Skeletal muscle tissue (tissue), 3 donors: ENCODE measurements at regions not wholly inside any gene's neighbourhood (a gene's known extent, or its start where the extent isn't known, plus 50 kb on each side); places are given as distances from the start of the nearest gene placed in this dataset.

ENCODE experiments used
- H3K27ac ChIP-seq: one replicate; pipeline ENCODE4 v1.7.0; 2013; ENCODE audit warnings: mild to moderate bottlenecking, low read depth, low read length, inconsistent platforms
- H3K27me3 ChIP-seq, 3 donors: one replicate each; pipeline ENCODE4 v1.7.0; 2013; ENCODE audit warnings: low read length in 3 of 3; ENCODE audit not compliant: control insufficient read depth in 3 of 3, insufficient read depth in 3 of 3
- H3K36me3 ChIP-seq, 3 donors: one replicate each; pipeline ENCODE4 v1.7.0; 2013; ENCODE audit warnings: low read length in 3 of 3; ENCODE audit not compliant: control insufficient read depth in 3 of 3, insufficient read depth in 3 of 3
- H3K4me1 ChIP-seq, 3 donors: one replicate each; pipeline ENCODE4 v1.7.0; 2013; ENCODE audit warnings: low read length in 3 of 3, mild to moderate bottlenecking in 3 of 3; ENCODE audit not compliant: control insufficient read depth in 3 of 3, insufficient read depth in 3 of 3
- H3K4me3 ChIP-seq, 3 donors: one replicate each; pipeline ENCODE4 v1.7.0; 2013; ENCODE audit warnings: low read length in 3 of 3
- H3K9ac ChIP-seq, 3 donors: one replicate each; pipeline ENCODE4 v1.7.0; 2013; ENCODE audit warnings: low read length in 3 of 3, mild to moderate bottlenecking in 3 of 3, moderate library complexity in 2 of 3, low read depth in 1 of 3
- H3K9me3 ChIP-seq, 3 donors: one replicate each; pipeline ENCODE4 v1.7.0; 2013; ENCODE audit warnings: low read length in 3 of 3; ENCODE audit not compliant: control insufficient read depth in 3 of 3
- donor health status: Osteomylitis.

DNA sequence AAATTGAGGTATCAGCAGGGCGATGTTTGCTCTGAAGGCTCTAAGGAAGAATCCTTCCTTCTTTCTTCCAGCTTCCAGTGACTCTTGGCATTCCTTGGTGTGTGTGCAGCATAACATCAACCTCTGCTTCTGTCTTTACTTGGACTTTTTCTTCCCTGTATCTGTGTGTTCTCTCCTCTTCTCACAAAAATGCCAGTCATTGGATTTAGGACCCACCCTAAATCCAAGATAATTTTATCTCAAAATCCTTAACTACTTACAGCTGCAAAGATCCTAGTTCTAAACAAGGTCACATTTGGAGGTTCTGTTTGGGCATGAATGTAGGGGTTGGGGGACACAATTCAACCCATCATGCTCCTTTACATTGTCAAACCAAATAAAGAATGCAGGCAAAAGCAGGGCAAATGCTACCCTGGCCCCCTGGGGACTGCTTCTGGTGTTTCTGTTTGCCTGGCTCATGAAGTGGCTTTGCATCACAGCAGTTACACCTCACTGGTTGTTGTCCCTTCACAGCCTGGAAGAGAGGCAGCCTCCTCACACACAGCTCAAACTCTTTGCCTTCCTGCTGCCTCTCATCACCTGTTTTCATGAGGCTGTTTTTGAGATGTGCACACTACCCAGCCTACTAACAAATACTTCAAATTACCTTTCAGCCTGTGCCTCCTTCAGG, 64.8 kb upstream of the PLCXD3 start:
- no peaks in the 10 kb centered on the region for H3K27me3 ChIP-seq

DNA sequence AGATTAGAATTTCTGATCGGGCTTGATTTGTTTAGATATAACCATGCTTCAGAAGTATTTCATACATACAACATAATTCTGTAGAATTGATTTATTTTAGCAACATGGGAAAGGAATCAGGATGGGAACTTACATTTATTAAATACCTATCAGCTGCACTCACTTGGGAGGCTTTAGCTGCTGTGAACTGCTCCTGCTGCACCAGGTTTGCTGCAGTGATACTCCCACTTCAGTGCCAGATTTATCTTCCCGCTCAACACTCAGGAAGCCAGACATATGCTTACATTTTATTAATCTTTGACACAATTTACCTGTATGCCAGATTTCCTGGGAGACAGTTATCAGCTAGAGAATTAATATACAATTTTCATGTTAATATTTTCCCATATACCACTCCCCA, 64.0 kb upstream of the PLCXD3 start:
- Histone ChIP-seq H3K27me3 (no peaks in the 10 kb centered on the region), H3K4me1 (no peaks in the 10 kb centered on the region), H3K9me3 (no peaks in the 10 kb centered on the region), H3K36me3 (no peaks in the 10 kb centered on the region), H3K27ac (no peak overlapping the region), H3K9ac (no peak overlapping the region), H3K4me3 (no peak overlapping the region)

More for the DNA sequence above, 64.8 kb upstream of the PLCXD3 start:
- H3K36me3 ChIP-seq, result no peaks in the 10 kb centered on the region
- H3K9me3 ChIP-seq, result no peaks in the 10 kb centered on the region
- H3K4me1 ChIP-seq, result no peaks in the 10 kb centered on the region
- no peak overlapping the region for H3K27ac ChIP-seq
- no peak overlapping the region for H3K9ac ChIP-seq
- H3K4me3 ChIP-seq, result no peak overlapping the region
